ENCODE measurements at regions not wholly inside any gene's neighbourhood (a gene's known extent, or its start where the extent isn't known, plus 50 kb on each side); places are given as distances from the start of the nearest gene placed in this dataset.

GRCh38 chr10:88209837-88210561 lies 346.6 kb downstream of the PTEN start:
- peak; percentile 15 for DNase-seq

- no peak for DNase-seq
Observed at GRCh38 chr10:88211230-88211629, 347.8 kb downstream of the PTEN start.

- no peak for DNase-seq
Observed at GRCh38 chr10:88212069-88212468, 348.6 kb downstream of the PTEN start.

- DNase-seq = no peak
Observed at GRCh38 chr10:88213065-88213605, 349.7 kb downstream of the PTEN start.

GRCh38 chr10:88216976-88217375 lies 353.6 kb downstream of the PTEN start:
- DNase-seq = no peak

- no peak for DNase-seq
Observed at GRCh38 chr10:88218362-88218761, 354.9 kb downstream of the PTEN start.

GRCh38 chr10:88219753-88220152 lies 356.3 kb downstream of the PTEN start:
- no peak for DNase-seq

- no peak for DNase-seq
Observed at GRCh38 chr10:88221010-88221973, 357.9 kb downstream of the PTEN start.

- no peak for DNase-seq
Observed at GRCh38 chr10:88222881-88223280, 359.5 kb downstream of the PTEN start.
